SH-SY5Y (cell line): ENCODE measurements at regions not wholly inside any gene's neighbourhood (a gene's known extent, or its start where the extent isn't known, plus 50 kb on each side); places are given as distances from the start of the nearest gene placed in this dataset.

Experiments
- GATA2 ChIP-seq: IDR thresholded peaks from 2 replicates; pipeline ENCODE4 v1.6.1; 2011; ENCODE audit warnings: mild to moderate bottlenecking, low read depth, low read length
- GATA3 ChIP-seq: IDR thresholded peaks from 2 replicates; pipeline ENCODE4 v1.6.1; 2011; ENCODE audit warnings: low read depth, mild to moderate bottlenecking, low read length, moderate library complexity

DNA sequence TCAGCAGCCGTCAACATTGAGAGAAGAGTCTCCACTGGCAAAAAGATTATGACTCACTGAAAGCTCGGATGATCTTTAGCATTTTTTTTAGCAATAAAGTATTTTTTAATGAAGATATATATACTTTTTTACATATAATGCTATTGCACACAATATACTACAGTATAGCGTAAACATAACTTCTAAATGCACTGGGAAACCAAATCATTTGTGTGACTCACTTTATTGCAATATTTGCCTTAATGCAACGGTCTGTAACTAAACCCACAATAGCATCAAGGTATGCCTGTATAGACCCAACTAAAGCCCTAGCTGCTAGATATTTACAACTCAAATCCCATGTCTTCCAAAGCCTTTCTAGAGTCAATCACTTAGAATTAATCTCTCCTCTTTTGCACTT is 52.3 kb upstream of the EDNRA start:
- TF ChIP-seq GATA3 (no peak), GATA2 (no peak)

DNA sequence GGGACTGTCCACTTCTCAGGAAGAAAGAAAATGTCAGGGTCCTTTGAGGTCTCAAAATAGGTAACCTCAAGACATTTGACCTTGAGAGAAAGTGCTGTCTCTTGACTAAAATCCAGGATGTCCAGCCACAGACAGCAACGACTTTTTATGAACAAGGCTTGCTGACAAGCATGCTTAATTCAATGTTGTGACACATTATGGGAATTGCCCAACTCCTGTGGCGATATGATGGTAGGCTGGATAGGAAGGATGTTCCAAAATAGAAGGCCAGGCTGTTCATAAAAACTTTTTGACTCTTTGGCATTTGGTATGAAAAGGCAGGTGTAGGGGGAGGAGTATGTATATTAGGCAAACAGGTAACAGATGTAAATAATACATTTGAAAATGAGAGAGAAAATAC is 50.8 kb upstream of the EDNRA start:
- no peak for TF ChIP-seq GATA2
- no peak for TF ChIP-seq GATA3
